Stimulated activated CD4-positive, alpha-beta T cell treated with anti-CD3 and anti-CD28 coated beads, Interleukin-4, amount 100 ng/mL, for 48 hours (primary cell): ENCODE measurements at regions not wholly inside any gene's neighbourhood (a gene's known extent, or its start where the extent isn't known, plus 50 kb on each side); places are given as distances from the start of the nearest gene placed in this dataset.
"Not testable (repeated sequence)": the region's sequence is repeated elsewhere in the genome, so short reads cannot be mapped to it uniquely, and the experiment has no call there.

Experiments
- DNase-seq, 2 donors: peaks; one replicate each; pipeline ENCODE4 v3.0.0-alpha.2; 2020; ENCODE audit warnings: low read depth in 2 of 2

- DNase-seq: no peak
Measured at GRCh38 chr21:27391990-27392389, 425.1 kb upstream of the ADAMTS5 start.

DNA sequence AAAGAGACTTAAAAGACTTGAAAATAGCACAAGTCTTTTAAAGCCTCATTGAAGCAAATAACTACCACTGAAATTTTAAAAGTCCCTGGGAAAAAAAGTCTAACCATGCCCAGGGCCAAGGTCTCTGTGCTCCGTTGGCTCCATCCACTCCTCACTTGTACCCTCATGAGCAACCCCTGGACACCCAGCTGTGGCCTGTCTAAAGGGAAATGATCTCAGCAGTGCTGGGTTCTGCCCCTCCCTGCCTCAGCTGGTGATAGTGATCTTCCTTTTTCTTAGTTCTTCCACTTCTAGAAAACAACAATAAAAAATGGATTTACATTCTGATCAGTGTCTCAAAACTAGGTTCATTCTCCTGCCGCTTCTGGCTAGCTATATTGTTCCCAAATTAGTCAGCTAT lies 423.5 kb upstream of the ADAMTS5 start:
- no peak for DNase-seq

DNA sequence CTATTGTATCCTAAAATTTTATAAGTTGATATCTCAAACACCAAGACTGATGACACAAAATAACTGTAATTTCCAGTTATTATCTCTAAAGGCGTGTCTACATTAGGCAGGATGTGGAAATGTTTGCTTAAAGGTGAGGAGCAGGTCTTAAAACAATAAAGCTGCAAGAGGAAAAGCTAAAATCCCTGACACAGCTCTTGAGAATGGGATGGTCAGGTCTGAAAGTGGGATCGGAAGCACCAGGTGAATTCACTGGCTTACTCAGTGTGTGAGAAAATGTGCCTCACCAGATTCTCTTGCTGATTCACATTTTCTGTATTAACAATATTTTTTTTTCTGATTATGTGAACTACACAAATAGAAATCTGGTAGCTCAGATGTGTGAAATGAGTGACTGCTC lies 421.9 kb upstream of the ADAMTS5 start:
- no peak for DNase-seq

- DNase-seq: no peak
Measured at GRCh38 chr21:27382404-27382803, 415.5 kb upstream of the ADAMTS5 start.

DNA sequence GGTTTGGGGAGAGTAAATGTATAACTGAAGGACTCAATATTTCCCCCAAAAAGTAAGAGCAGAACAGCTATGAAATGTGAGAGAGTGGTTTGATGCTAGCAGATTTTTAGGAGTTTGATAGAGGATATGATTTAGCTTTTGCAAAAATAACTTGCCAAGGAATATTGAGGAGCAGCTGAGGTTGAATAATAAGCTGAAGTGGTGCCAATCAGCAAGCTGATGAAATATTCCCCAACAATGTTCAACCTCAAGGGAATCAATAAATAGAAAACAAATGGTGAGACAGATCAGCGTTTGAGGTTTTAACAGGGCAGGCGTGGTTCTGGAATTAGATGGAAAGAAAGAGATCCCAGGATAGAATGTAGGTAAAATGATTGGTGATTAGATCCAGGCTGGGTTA lies 413.4 kb upstream of the ADAMTS5 start:
- DNase-seq: no peak

DNA sequence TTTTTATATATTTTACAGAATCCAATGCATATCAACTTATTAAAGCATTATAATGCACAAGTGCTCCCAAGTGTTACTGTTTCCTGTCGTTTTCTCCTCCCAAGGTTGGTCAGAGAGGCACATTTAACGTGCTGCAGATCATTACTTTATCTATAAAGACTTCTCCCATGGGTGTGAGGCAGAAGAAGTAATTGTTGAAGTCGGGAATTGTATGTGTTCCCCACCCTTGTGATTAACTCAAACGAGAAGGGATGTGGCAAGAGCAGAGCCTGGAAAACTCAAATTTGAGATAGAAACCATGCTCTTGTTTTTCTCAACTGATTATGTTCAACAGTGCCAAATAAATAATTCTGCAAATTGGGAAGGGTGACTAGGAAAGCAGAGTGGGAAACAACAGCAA lies 412.5 kb upstream of the ADAMTS5 start:
- no peak for DNase-seq

DNA sequence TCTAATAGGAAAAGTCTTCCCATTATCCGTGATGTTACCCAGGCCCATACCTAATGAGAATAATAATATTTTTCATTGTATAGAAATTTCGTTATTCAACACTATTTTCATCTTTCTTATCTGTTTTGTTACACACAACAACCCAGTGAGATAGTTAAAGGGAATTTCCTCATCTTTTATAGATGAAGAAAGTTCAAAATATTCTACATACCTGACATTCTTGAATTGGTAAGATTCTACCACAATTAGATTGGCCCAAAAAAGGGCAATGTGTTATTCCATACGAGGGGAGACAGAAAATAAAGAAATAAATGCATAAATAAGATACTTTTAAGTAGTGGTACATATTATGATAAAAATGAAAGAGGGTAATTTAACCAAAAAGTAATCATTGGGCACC lies 405.5 kb upstream of the ADAMTS5 start:
- DNase-seq: no peak

DNA sequence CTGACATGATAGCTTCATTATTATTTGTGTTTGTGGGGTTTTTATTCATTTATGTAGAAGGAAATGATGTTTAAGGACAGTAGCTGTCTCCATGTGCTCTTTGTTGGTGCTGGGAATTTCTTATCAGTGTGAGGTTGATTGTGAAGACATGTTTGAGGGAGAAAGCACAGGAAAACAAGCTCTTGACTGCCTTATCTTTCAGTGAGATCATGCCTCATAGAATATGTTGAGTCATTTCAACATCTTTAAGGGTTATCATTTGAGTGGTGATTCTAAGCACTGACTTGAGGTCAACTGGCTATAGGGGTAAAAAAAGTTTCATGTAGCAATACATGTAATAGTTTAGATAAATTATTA lies 405.1 kb upstream of the ADAMTS5 start:
- no peak for DNase-seq

DNA sequence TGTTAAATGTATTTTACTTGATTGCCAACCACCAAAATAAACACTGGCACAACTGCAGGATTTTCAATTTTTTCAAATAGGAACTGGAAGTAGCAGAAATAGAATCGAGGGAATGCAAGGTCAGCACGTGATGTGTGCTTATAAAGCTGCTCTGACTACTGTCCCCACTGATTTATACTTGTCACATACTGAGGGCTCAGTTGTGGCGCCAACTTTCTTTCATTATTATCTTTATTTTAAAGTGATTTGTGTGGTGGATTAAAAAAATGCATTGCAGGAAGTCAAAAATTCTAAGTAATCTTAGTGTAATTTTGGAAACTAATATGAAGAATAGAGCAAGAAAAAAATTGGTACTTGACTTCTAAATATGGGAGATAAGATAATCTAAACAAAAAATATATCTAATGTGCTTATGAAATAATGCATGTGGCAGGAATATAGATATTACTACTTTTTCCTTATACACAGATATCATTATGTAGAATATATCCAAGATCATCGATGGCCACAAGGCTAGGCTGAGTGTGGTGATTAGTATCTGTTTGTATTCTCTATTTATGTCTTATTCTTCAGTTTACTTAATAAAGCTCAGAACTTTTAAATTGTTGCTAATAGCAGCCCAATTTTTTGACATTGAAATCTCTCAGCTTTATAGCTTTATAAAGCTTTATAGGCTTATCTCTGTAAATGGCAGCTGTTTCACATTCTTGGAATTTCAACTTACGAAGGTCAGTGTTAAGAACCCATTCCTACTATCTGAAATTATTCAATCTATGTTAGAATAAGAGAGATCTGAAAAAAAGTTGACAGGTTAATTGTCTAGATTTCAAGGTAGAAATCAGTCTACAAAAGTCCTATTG lies 404.5 kb upstream of the ADAMTS5 start:
- DNase-seq: no peak

DNA sequence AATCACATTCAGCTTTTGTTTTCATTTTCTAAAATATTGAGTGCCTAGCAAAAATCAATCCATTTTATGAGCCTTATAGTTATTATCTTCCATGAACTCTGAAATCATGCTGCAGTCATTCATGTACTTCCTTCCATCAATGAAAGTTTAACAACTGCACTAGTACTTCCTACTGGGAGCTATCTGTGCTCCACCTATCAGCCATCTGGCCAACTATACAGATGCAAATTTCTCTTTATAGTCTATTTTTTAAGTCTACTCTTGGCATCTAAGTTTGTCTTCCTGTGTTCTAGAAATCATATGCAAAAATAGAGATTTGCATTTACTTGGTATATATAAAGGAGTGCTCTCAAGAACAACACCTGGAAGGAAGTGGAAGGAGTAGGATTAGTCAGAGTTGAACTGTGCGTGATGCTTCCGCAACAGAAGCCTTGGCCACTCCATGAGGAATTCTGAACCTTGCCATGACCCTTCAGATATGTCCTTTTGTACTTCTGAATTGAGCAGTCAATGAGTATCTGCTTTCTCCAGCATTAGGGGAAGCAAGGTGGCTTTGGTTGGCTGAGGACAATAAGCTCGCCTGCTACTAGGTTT lies 403.2 kb upstream of the ADAMTS5 start:
- DNase-seq: no peak

DNA sequence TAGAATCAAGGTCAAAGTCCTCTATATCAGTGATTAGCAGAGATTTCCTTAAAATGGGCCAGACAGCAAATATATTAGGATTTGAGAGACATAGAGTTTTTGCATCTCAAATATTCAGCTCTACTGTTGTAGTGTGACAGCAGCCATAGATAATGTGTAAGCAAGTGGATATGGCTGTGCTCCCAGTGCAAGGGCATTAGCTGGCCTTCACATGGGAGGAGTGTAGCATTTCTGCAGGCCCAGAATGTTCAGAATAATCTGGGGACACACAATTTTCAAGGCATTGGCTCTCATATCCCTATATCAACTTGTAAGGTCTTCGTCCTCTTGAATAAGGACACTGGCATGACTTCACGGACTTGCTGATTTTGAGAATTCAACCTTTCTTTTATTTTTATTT lies 402.3 kb upstream of the ADAMTS5 start:
- DNase-seq: no peak

DNA sequence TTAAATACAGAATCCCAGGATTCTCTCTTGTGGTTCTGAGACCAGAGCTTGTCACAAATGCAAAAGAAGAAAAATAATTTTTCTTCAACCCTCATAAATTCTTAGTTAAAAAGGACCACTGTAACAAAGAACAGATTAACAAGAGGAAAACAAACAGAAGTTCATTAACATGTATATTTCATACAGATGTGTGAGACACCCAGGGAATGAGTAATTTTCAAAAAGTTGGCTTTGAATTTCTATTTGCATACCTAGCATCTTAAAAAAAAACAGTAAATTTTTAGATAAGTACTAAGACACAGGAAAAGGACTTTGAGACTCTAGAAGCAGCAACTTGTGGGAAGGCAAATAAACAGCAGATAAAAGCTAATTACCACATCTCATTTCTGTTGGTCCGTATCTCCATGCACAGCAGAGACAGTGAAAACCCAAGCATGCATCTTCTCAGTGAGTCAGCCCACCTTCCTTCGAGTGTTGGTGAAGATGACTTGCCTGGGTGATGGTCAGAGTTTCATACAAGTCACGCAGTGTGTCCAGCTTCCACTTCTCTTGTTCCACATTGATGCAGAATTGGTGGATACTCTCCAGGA lies 399.9 kb upstream of the ADAMTS5 start:
- DNase-seq: no peak

DNA sequence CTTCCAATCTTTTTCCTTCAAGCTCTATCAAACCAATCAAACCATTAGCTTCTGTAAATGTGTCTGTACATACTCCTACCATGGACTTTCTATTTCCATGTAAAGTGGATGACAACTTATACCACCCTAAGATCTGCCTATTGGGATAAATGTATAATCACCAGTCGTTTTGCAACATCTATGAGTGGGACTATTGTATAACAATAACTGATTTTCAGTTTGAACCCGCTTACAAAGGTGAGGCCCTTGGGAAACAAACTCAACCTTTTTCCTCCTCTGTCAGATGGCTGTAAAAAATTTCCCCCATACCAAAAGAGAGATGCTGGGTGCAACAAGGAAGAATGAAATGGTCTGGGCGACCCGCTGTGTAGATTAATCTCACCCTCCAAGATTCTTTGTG lies 399.1 kb upstream of the ADAMTS5 start:
- no peak for DNase-seq

- no peak for DNase-seq
Measured at GRCh38 chr21:27365394-27365793, 398.5 kb upstream of the ADAMTS5 start.

GRCh38 chr21:27363719-27364477 lies 397.0 kb upstream of the ADAMTS5 start:
- DNase-seq: no peak

GRCh38 chr21:27362249-27362648 lies 395.4 kb upstream of the ADAMTS5 start:
- DNase-seq: no peak

GRCh38 chr21:27359141-27359540 lies 392.3 kb upstream of the ADAMTS5 start:
- no peak for DNase-seq

DNA sequence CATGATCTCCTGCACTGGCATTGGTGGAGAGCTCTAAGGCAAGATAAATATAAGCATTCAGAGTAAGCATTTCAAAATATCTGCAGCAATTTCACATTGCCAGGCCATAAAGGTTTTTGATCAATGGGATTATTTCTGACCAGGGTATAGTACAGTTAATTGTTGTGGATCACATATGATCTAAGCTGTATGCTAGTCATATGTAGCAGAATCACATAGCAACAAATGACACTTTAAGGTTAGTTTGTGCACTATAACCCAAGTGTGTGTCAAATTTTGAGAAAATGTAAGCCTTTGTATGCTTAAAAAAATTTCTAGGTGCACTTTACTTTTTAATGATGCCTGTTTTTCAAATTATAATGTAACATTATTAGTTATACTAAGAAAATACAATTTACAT lies 386.0 kb upstream of the ADAMTS5 start:
- no peak for DNase-seq

DNA sequence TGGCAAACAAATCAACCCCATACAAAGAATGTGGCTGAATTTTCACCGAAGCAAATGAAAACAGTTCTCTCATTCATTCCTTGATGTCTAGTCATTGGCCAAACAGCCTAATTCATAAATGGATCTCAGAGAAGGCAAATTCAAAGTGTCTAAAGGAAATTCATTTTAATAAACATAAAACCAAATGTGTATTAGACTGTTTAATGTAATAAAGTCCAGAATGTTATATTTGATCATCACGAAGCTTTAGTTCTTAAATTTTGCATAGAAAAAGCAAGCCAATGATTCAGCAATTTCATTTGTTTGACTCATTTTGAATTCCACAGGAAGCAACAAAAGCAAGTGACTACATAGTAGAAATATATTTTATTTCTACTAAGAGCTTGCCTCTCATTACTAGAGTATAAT lies 379.2 kb upstream of the ADAMTS5 start:
- DNase-seq: no peak

DNA sequence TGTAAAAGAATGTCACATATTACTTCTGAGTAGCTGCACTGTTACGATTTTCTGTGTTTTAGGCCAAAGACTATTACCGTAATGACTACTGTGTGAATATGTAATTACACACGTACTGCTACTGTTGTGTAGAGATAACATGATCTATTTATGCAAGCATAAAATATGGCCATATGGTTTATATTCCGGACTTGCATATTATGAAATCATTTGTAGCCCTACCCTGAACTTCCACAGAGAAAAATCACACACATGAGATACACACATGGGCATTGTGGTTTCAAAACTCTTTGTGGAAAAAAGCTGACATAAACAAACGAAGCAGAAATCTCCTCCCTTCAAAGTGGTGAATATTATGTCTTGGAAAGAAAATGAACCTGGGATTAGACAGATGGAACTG lies 373.0 kb upstream of the ADAMTS5 start:
- DNase-seq: no peak

DNA sequence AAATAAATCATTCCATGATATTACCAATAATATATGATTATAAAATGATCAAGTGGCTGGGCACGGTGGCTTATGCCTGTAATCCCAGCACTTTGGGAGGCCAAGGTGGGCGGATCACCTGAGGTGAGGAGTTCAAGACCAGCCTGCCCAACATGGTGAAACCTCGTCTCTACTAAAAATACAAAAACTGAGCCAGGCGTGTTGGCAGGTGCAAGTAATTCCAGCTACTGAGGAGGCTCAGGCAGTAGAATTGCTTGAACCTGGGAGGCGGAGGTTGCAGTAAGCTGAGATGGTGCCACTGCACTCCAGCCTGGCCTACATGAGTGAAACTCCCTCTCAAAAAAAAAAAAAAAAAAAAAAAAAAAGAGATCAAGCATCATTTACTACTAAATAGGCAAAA lies 371.1 kb upstream of the ADAMTS5 start:
- DNase-seq: not testable (repeated sequence)

DNA sequence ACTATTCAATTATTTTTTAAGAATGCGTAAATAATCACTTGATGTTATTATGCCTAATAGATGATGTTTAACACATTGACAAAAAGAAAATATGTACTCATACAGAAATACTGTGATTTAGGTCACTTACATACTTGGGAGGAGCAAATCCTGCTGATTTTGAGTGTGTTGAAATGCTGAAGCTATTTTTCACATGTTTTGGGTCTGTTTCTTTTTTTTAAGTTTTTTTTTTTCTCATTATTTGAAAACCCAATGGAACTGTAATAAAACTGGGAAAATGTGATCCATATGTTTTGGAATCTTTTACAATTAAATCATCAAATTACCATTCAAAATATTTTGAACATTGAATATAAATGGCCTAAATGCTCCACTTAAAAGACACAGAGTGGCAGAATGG lies 366.2 kb upstream of the ADAMTS5 start:
- no peak for DNase-seq
